Vagina (tissue), 2 donors: ENCODE measurements at regions not wholly inside any gene's neighbourhood (a gene's known extent, or its start where the extent isn't known, plus 50 kb on each side); places are given as distances from the start of the nearest gene placed in this dataset.

Experiments
- DNase-seq, 2 donors: peaks; one replicate each; pipeline ENCODE4 v3.0.0-alpha.2; 2017; ENCODE audit errors: extremely low spot score in 2 of 2
- H3K27ac ChIP-seq: fragments of 200-600 bp; sonication (generic); one replicate; pipeline ENCODE4 v1.5.1; 2019
- H3K27me3 ChIP-seq: fragments of 200-600 bp; sonication (generic); one replicate; pipeline ENCODE4 v1.5.1; 2019
- H3K36me3 ChIP-seq, 2 donors: fragments of 200-600 bp; sonication (generic); one replicate each; pipeline ENCODE4 v1.5.1; 2017 to 2019
- H3K4me1 ChIP-seq: fragments of 200-600 bp; sonication (generic); one replicate; pipeline ENCODE4 v1.5.1; 2019
- H3K4me3 ChIP-seq, 2 donors: fragments of 200-600 bp; sonication (generic); 1 replicate in 1 of 2; 2 replicates in 1 of 2; pipeline ENCODE4 v1.5.1; 2016 to 2019
- H3K9me3 ChIP-seq: fragments of 200-600 bp; sonication (generic); one replicate; pipeline ENCODE4 v1.5.1; 2019
- POLR2A ChIP-seq, 2 donors: fragments of 450-650 bp; IDR thresholded peaks; one replicate each; pipeline ENCODE4 v1.6.1; 2017; ENCODE audit warnings: antibody characterized with exemption in 2 of 2, mild to moderate bottlenecking in 2 of 2, moderate library complexity in 2 of 2
- POLR2AphosphoS5 ChIP-seq, 2 donors: sonication (generic); formaldehyde crosslinking; IDR thresholded peaks; one replicate each; pipeline ENCODE4 v1.9.0; 2017; ENCODE audit warnings: antibody characterized with exemption in 2 of 2, mild to moderate bottlenecking in 2 of 2, low read depth in 1 of 2; ENCODE audit not compliant: insufficient read depth in 1 of 2
- intact Hi-C: fragments of 100-400 bp; cut with DNase I; formaldehyde crosslinking; loops from one replicate; pipeline ENCODE4 v1.15.1; 2023
- TF ChIP-seq, protein P1 (sequence below), 3 experiments: fragments of 450-650 bp in 2 of 3; fragments of 200-600 bp in 1 of 3; sonication (generic) in 1 of 3; IDR thresholded peaks; one replicate each; pipeline ENCODE4 v1.5.1; 2017 to 2019; ENCODE audit warnings: antibody characterized with exemption in 3 of 3, mild to moderate bottlenecking in 2 of 3, moderate library complexity in 2 of 3

- H3K27me3 ChIP-seq, result no peaks in the 10 kb centered on the region
- DNase-seq, result no peak
- no peak overlapping the region for H3K27ac ChIP-seq
- intact Hi-C loops, result no loop called here
- H3K4me1 ChIP-seq, result no peaks in the 10 kb centered on the region
- TF ChIP-seq, protein P1, sequence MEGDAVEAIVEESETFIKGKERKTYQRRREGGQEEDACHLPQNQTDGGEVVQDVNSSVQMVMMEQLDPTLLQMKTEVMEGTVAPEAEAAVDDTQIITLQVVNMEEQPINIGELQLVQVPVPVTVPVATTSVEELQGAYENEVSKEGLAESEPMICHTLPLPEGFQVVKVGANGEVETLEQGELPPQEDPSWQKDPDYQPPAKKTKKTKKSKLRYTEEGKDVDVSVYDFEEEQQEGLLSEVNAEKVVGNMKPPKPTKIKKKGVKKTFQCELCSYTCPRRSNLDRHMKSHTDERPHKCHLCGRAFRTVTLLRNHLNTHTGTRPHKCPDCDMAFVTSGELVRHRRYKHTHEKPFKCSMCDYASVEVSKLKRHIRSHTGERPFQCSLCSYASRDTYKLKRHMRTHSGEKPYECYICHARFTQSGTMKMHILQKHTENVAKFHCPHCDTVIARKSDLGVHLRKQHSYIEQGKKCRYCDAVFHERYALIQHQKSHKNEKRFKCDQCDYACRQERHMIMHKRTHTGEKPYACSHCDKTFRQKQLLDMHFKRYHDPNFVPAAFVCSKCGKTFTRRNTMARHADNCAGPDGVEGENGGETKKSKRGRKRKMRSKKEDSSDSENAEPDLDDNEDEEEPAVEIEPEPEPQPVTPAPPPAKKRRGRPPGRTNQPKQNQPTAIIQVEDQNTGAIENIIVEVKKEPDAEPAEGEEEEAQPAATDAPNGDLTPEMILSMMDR (IDR thresholded peaks at IDR 0.05), result no peak
- TF ChIP-seq POLR2AphosphoS5 (IDR thresholded peaks at IDR 0.05; ENCODE audit: insufficient read depth in 1 of 2, low read depth in 1 of 2), result no peak
- no peak for TF ChIP-seq POLR2A (IDR thresholded peaks at IDR 0.05)
- H3K36me3 ChIP-seq, result no peaks in the 10 kb centered on the region
- no peaks in the 10 kb centered on the region for H3K9me3 ChIP-seq
- no peak overlapping the region for H3K4me3 ChIP-seq
These were observed 357.1 kb upstream of the MGAT4C start for GRCh38 chr12:86613311-86613710.

DNA sequence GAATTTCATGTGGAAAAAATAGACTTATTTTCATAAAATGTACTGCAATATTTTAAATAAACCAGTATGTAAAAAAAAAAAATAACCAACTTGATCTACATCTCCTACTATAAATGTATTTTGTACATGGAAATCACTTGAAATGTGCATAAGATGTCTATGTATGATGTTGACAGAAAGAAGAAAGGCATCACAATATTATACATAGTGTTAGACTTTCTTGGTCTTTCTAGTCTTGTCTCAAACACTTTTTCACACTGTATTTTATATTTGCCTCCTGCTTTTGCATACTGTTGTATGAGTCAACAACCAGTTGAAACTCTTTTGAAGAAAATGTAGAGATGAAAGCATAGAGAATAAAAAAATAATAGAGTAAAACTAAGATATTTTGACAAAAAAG, 352.4 kb upstream of the MGAT4C start:
- Histone ChIP-seq H3K9me3 (no peaks in the 10 kb centered on the region), H3K4me1 (no peaks in the 10 kb centered on the region), H3K27me3 (no peaks in the 10 kb centered on the region), H3K36me3 (no peaks in the 10 kb centered on the region), H3K4me3 (no peak overlapping the region), H3K27ac (no peak overlapping the region)
- intact Hi-C loops, result no loop called here
- DNase-seq, result no peak
- TF ChIP-seq, protein P1 (IDR thresholded peaks at IDR 0.05), result no peak
- TF ChIP-seq POLR2AphosphoS5 (IDR thresholded peaks at IDR 0.05; ENCODE audit: insufficient read depth in 1 of 2, low read depth in 1 of 2) (no peak), POLR2A (IDR thresholded peaks at IDR 0.05) (no peak)

- Histone ChIP-seq H3K27me3 (no peaks in the 10 kb centered on the region), H3K27ac (no peak overlapping the region), H3K4me1 (no peaks in the 10 kb centered on the region), H3K36me3 (no peaks in the 10 kb centered on the region), H3K4me3 (no peak overlapping the region), H3K9me3 (no peaks in the 10 kb centered on the region)
- intact Hi-C loops, result no loop called here
- no peak for DNase-seq
- TF ChIP-seq POLR2A (IDR thresholded peaks at IDR 0.05) (no peak), POLR2AphosphoS5 (IDR thresholded peaks at IDR 0.05; ENCODE audit: insufficient read depth in 1 of 2, low read depth in 1 of 2) (no peak)
- TF ChIP-seq, protein P1 (IDR thresholded peaks at IDR 0.05), result no peak
These were observed 345.5 kb upstream of the MGAT4C start for GRCh38 chr12:86601550-86602308.

GRCh38 chr12:86600664-86601231, 344.6 kb upstream of the MGAT4C start:
- Histone ChIP-seq H3K9me3 (no peaks in the 10 kb centered on the region), H3K36me3 (no peaks in the 10 kb centered on the region), H3K4me3 (no peak overlapping the region), H3K4me1 (no peaks in the 10 kb centered on the region), H3K27ac (no peak overlapping the region), H3K27me3 (no peaks in the 10 kb centered on the region)
- intact Hi-C loops, result no loop called here
- DNase-seq, result no peak
- TF ChIP-seq, protein P1 (IDR thresholded peaks at IDR 0.05), result no peak
- TF ChIP-seq POLR2A (IDR thresholded peaks at IDR 0.05), result no peak
- TF ChIP-seq POLR2AphosphoS5 (IDR thresholded peaks at IDR 0.05; ENCODE audit: insufficient read depth in 1 of 2, low read depth in 1 of 2), result no peak

- H3K9me3 ChIP-seq, result no peaks in the 10 kb centered on the region
- no peaks in the 10 kb centered on the region for H3K27me3 ChIP-seq
- TF ChIP-seq POLR2A (IDR thresholded peaks at IDR 0.05) (no peak), POLR2AphosphoS5 (IDR thresholded peaks at IDR 0.05; ENCODE audit: insufficient read depth in 1 of 2, low read depth in 1 of 2) (no peak)
- TF ChIP-seq, protein P1 (IDR thresholded peaks at IDR 0.05), result no peak
- no peaks in the 10 kb centered on the region for H3K4me1 ChIP-seq
- H3K36me3 ChIP-seq, result no peaks in the 10 kb centered on the region
- intact Hi-C loops, result no loop called here
- no peak overlapping the region for H3K4me3 ChIP-seq
- H3K27ac ChIP-seq, result no peak overlapping the region
- no peak for DNase-seq
These were observed 341.2 kb upstream of the MGAT4C start for GRCh38 chr12:86597431-86597830.
